HL-60 (cell line): ENCODE measurements at regions not wholly inside any gene's neighbourhood (a gene's known extent, or its start where the extent isn't known, plus 50 kb on each side); places are given as distances from the start of the nearest gene placed in this dataset.

Experiments
- DNase-seq, 2 experiments: peaks; one replicate each; pipeline ENCODE4 v3.0.0-alpha.2; 2010 to 2020; ENCODE audit warnings: low read depth in 1 of 2, low spot score in 1 of 2
- H3K27ac ChIP-seq: fragments of 250-450 bp; sonication (Bioruptor Pico); replicated peaks from 2 replicates; pipeline ENCODE4 v1.5.1; 2020; ENCODE audit warnings: mild to moderate bottlenecking, moderate library complexity
- H3K27me3 ChIP-seq: fragments of 250-450 bp; sonication (Bioruptor Pico); 2 replicates; pipeline ENCODE4 v1.5.1; 2021; ENCODE audit warnings: mild to moderate bottlenecking, moderate library complexity; ENCODE audit not compliant: insufficient read depth, poor library complexity, severe bottlenecking
- H3K4me3 ChIP-seq: replicated peaks from 2 replicates; pipeline ENCODE4 v1.5.1; 2011; ENCODE audit warnings: mild to moderate bottlenecking, control low read depth, low read length; ENCODE audit not compliant: insufficient read depth
- GABPA ChIP-seq: IDR thresholded peaks from 2 replicates; pipeline ENCODE4 v1.6.1; 2012; ENCODE audit warnings: low read depth
- POLR2AphosphoS5 ChIP-seq: IDR thresholded peaks from 2 replicates; pipeline ENCODE4 v1.6.1; 2012; ENCODE audit warnings: low read depth
- REST ChIP-seq: IDR thresholded peaks from 2 replicates; pipeline ENCODE4 v1.6.1; 2012; ENCODE audit warnings: low read depth; ENCODE audit not compliant: insufficient replicate concordance
- SPI1 ChIP-seq: IDR thresholded peaks from 2 replicates; pipeline ENCODE4 v1.6.1; 2012; ENCODE audit warnings: low read depth, mild to moderate bottlenecking, borderline replicate concordance
- TF ChIP-seq, protein P1 (sequence below): IDR thresholded peaks from one replicate; pipeline ENCODE4 v1.5.1; 2011; ENCODE audit warnings: low read length, control low read depth, inconsistent platforms; ENCODE audit not compliant: insufficient read depth

GRCh38 chr1:29634324-29634723 lies 398.0 kb downstream of the PTPRU start:
- Histone ChIP-seq H3K27ac (no peak overlapping the region), H3K4me3 (no peak overlapping the region), H3K27me3 (no peaks in the 10 kb centered on the region)
- TF ChIP-seq POLR2AphosphoS5 (no peak), SPI1 (no peak), REST (no peak)
- DNase-seq: no peak

GRCh38 chr1:29633771-29634170 lies 397.4 kb downstream of the PTPRU start:
- Histone ChIP-seq H3K27me3 (no peaks in the 10 kb centered on the region), H3K4me3 (no peak overlapping the region), H3K27ac (no peak overlapping the region)
- no peak for DNase-seq
- TF ChIP-seq GABPA (no peak), REST (no peak), POLR2AphosphoS5 (no peak)

DNA sequence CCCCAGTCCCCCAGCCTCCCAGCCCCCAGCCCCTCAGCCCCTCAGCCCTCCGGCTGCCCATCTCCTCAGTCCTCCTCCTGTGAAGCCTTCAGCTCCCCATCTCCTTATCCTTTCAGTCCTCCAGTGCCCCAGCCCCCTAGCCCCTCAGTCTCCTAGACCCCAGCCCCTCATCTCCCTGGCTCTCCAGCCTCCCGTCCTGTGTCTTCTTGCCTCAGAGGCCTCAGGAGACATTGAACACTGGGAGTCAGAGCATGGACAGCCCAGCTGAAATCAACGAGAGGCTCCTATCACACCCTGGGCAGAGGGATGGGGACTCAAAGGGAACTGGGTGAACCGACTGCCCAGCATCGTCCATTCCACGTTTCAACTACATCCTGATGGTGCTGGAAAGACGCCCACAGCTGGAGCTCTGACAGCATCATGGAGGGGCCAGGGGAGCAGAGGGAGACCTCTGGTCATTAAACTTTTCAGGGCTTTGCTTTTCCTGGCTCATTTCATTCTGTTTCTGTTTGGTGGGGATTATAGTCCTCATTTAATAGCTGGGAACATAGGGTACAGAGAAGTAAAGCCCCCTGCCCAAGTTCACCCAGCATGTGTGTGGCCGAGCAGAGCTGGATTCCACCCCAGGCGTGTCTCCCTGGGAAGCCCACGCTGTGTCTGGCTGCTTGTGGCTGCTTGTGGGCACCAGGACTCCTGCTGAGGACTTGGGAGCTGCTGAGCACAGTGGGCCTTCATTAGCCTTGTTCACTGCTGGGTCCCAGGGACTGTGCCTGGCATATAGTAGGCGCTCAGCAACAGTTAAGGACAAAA lies 396.7 kb downstream of the PTPRU start:
- Histone ChIP-seq H3K4me3 (no peak overlapping the region), H3K27ac (no peak overlapping the region), H3K27me3 (no peaks in the 10 kb centered on the region)
- DNase-seq: no peak
- no peak for TF ChIP-seq POLR2AphosphoS5
- no peak for TF ChIP-seq REST
- no peak for TF ChIP-seq GABPA
- no peak for TF ChIP-seq SPI1
- TF ChIP-seq, protein P1, sequence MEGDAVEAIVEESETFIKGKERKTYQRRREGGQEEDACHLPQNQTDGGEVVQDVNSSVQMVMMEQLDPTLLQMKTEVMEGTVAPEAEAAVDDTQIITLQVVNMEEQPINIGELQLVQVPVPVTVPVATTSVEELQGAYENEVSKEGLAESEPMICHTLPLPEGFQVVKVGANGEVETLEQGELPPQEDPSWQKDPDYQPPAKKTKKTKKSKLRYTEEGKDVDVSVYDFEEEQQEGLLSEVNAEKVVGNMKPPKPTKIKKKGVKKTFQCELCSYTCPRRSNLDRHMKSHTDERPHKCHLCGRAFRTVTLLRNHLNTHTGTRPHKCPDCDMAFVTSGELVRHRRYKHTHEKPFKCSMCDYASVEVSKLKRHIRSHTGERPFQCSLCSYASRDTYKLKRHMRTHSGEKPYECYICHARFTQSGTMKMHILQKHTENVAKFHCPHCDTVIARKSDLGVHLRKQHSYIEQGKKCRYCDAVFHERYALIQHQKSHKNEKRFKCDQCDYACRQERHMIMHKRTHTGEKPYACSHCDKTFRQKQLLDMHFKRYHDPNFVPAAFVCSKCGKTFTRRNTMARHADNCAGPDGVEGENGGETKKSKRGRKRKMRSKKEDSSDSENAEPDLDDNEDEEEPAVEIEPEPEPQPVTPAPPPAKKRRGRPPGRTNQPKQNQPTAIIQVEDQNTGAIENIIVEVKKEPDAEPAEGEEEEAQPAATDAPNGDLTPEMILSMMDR: no peak
